ENCODE measurements at regions not wholly inside any gene's neighbourhood (a gene's known extent, or its start where the extent isn't known, plus 50 kb on each side); places are given as distances from the start of the nearest gene placed in this dataset.

- H2AFZ ChIP-seq (ENCODE audit: low read depth, low read length, severe bottlenecking) = no peak overlapping the region
- H3K36me3 ChIP-seq (ENCODE audit: low read length) = no peaks in the 10 kb centered on the region
- no peaks in the 10 kb centered on the region for H3K79me2 ChIP-seq (ENCODE audit: insufficient read depth, low read length)
- H3K9ac ChIP-seq (ENCODE audit: low read length) = no peak overlapping the region
- peaks cover 2% of the 10 kb centered on the region; the same call in 1 of the 2 replicates for H3K9me2 ChIP-seq (replicated peaks; ENCODE audit: insufficient read depth, low read length)
- TF ChIP-seq CTCF (IDR thresholded peaks at IDR 0.05; ENCODE audit: insufficient read depth, low read length, poor library complexity, severe bottlenecking) (no peak), EZH2phosphoT487 (conservative IDR thresholded peaks at IDR 0.05; ENCODE audit: low read length) (no peak)
- no peaks in the 10 kb centered on the region for H3K27me3 ChIP-seq (ENCODE audit: low read length)
- no peak overlapping the region for H3K27ac ChIP-seq (ENCODE audit: low read depth, low read length)
- H3K4me3 ChIP-seq (ENCODE audit: insufficient read depth, low read length, poor library complexity, severe bottlenecking) = no peak overlapping the region
- H4K20me1 ChIP-seq (ENCODE audit: low read depth, low read length) = no peaks in the 10 kb centered on the region
- 0 out of 2 replicates have a peak, but pooled peaks cover 3% of the 10 kb centered on the region for H3K9me3 ChIP-seq (ENCODE audit: insufficient read depth, low read length)
- no peaks in the 10 kb centered on the region for H3F3A ChIP-seq (ENCODE audit: insufficient read depth)
- H3K4me2 ChIP-seq (ENCODE audit: low read depth, low read length, poor library complexity, severe bottlenecking) = no peak overlapping the region
These were observed 1475.1 kb downstream of the MAT2B start for GRCh38 chr5:164980480-164980879.

- Histone ChIP-seq H3K27me3 (ENCODE audit: low read length) (no peaks in the 10 kb centered on the region), H4K20me1 (ENCODE audit: low read depth, low read length) (no peaks in the 10 kb centered on the region), H3K36me3 (ENCODE audit: low read length) (no peaks in the 10 kb centered on the region), H3K79me2 (ENCODE audit: insufficient read depth, low read length) (no peaks in the 10 kb centered on the region), H3F3A (ENCODE audit: insufficient read depth) (no peaks in the 10 kb centered on the region), H3K4me2 (ENCODE audit: low read depth, low read length, poor library complexity, severe bottlenecking) (no peak overlapping the region), H3K9me2 (replicated peaks; ENCODE audit: insufficient read depth, low read length) (no peaks in the 10 kb centered on the region), H3K9me3 (ENCODE audit: insufficient read depth, low read length) (no peaks in the 10 kb centered on the region), H3K27ac (ENCODE audit: low read depth, low read length) (no peak overlapping the region), H2AFZ (ENCODE audit: low read depth, low read length, severe bottlenecking) (no peak overlapping the region), H3K9ac (ENCODE audit: low read length) (no peak overlapping the region), H3K4me3 (ENCODE audit: insufficient read depth, low read length, poor library complexity, severe bottlenecking) (no peak overlapping the region)
- TF ChIP-seq EZH2phosphoT487 (conservative IDR thresholded peaks at IDR 0.05; ENCODE audit: low read length) = no peak
- no peak for TF ChIP-seq CTCF (IDR thresholded peaks at IDR 0.05; ENCODE audit: insufficient read depth, low read length, poor library complexity, severe bottlenecking)
These were observed 1492.7 kb downstream of the MAT2B start for GRCh38 chr5:164998142-164998541.

- no peaks in the 10 kb centered on the region for H3F3A ChIP-seq (ENCODE audit: insufficient read depth)
- H3K4me2 ChIP-seq (ENCODE audit: low read depth, low read length, poor library complexity, severe bottlenecking) = no peak overlapping the region
- no peaks in the 10 kb centered on the region for H3K27me3 ChIP-seq (ENCODE audit: low read length)
- no peaks in the 10 kb centered on the region for H4K20me1 ChIP-seq (ENCODE audit: low read depth, low read length)
- no peaks in the 10 kb centered on the region for H3K9me3 ChIP-seq (ENCODE audit: insufficient read depth, low read length)
- no peak overlapping the region for H3K9ac ChIP-seq (ENCODE audit: low read length)
- no peaks in the 10 kb centered on the region for H3K36me3 ChIP-seq (ENCODE audit: low read length)
- H3K9me2 ChIP-seq (replicated peaks; ENCODE audit: insufficient read depth, low read length) = no peaks in the 10 kb centered on the region
- no peak overlapping the region for H3K27ac ChIP-seq (ENCODE audit: low read depth, low read length)
- TF ChIP-seq CTCF (IDR thresholded peaks at IDR 0.05; ENCODE audit: insufficient read depth, low read length, poor library complexity, severe bottlenecking) (no peak), EZH2phosphoT487 (conservative IDR thresholded peaks at IDR 0.05; ENCODE audit: low read length) (no peak)
- H3K4me3 ChIP-seq (ENCODE audit: insufficient read depth, low read length, poor library complexity, severe bottlenecking) = no peak overlapping the region
- H3K79me2 ChIP-seq (ENCODE audit: insufficient read depth, low read length) = no peaks in the 10 kb centered on the region
- H2AFZ ChIP-seq (ENCODE audit: low read depth, low read length, severe bottlenecking) = no peak overlapping the region
These were observed 1493.2 kb downstream of the MAT2B start for GRCh38 chr5:164998590-164998989.

Measured in SU-DHL-6 (cell line).